C4-2B (cell line): ENCODE measurements at regions not wholly inside any gene's neighbourhood (a gene's known extent, or its start where the extent isn't known, plus 50 kb on each side); places are given as distances from the start of the nearest gene placed in this dataset.

ENCODE experiments used
- ZFX ChIP-seq: fragments of 450-650 bp; IDR thresholded peaks from 2 replicates; pipeline ENCODE4 v1.6.1; 2017
- TF ChIP-seq, protein P1 (sequence below): fragments of 450-650 bp; conservative IDR thresholded peaks from 2 replicates; pipeline ENCODE4 v1.5.1; 2017; ENCODE audit warnings: mild to moderate bottlenecking

DNA sequence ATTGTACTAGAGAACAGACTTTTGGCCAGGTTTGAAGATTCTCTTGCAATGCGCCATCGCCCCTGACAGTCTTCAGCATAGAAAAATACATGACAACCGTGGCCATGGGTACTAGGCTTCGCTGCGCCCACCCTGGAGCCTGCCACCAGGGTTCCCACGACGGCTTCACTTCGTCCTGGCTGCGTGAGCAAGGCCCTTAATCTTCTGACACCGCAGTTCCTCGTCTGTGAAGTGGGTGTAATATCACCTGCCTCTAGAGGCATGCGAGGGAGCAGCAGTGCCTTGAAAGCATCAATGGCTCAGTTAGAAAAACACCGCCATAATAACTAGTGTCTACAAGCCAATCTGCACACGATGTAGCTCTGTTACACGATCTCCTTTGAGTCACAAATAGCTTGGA, 175.2 kb upstream of the HS6ST1 start:
- TF ChIP-seq, protein P1, sequence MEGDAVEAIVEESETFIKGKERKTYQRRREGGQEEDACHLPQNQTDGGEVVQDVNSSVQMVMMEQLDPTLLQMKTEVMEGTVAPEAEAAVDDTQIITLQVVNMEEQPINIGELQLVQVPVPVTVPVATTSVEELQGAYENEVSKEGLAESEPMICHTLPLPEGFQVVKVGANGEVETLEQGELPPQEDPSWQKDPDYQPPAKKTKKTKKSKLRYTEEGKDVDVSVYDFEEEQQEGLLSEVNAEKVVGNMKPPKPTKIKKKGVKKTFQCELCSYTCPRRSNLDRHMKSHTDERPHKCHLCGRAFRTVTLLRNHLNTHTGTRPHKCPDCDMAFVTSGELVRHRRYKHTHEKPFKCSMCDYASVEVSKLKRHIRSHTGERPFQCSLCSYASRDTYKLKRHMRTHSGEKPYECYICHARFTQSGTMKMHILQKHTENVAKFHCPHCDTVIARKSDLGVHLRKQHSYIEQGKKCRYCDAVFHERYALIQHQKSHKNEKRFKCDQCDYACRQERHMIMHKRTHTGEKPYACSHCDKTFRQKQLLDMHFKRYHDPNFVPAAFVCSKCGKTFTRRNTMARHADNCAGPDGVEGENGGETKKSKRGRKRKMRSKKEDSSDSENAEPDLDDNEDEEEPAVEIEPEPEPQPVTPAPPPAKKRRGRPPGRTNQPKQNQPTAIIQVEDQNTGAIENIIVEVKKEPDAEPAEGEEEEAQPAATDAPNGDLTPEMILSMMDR, result no peak
- no peak for TF ChIP-seq ZFX
